Adrenal gland (tissue), 9 donors: ENCODE measurements at regions not wholly inside any gene's neighbourhood (a gene's known extent, or its start where the extent isn't known, plus 50 kb on each side); places are given as distances from the start of the nearest gene placed in this dataset.

Source experiments
- DNase-seq, 7 donors: peaks; one replicate each; pipeline ENCODE4 v3.0.0-alpha.2; 2019 to 2020
- H3K27ac ChIP-seq, 5 donors: fragments of 200-600 bp; sonication (generic) in 4 of 5; 1 replicate in 3 of 5; 2 replicates in 2 of 5; pipeline versions ENCODE4 v1.5.1 to v1.8.0; 2016 to 2020; ENCODE audit warnings: mild to moderate bottlenecking in 1 of 5
- H3K27me3 ChIP-seq: fragments of 200-600 bp; 2 replicates; pipeline ENCODE4 v1.8.0; 2021
- H3K36me3 ChIP-seq, 2 donors: fragments of 200-600 bp; replicated peaks in 1 of 2; 1 replicate in 1 of 2; 2 replicates in 1 of 2; pipeline versions ENCODE4 v1.5.1 to v1.8.0; 2018 to 2022
- H3K4me1 ChIP-seq, 2 donors: fragments of 200-600 bp; replicated peaks in 1 of 2; 1 replicate in 1 of 2; 2 replicates in 1 of 2; pipeline versions ENCODE4 v1.5.1 to v1.8.0; 2018 to 2021
- H3K4me3 ChIP-seq, 4 donors: fragments of 200-600 bp; sonication (generic) in 3 of 4; one replicate each; pipeline ENCODE4 v1.5.1; 2016 to 2018
- H3K9me3 ChIP-seq, 3 donors: fragments of 200-600 bp; sonication (generic) in 1 of 3; replicated peaks in 1 of 3; 1 replicate in 2 of 3; 2 replicates in 1 of 3; pipeline versions ENCODE4 v1.5.1 to v1.8.0; 2016 to 2021
- CTCF ChIP-seq, 6 experiments: fragments of 450-650 bp in 4 of 6; fragments of 200-600 bp in 2 of 6; sonication (generic) in 1 of 6; IDR thresholded peaks; 1 replicate in 5 of 6; 2 replicates in 1 of 6; pipeline versions ENCODE4 v1.5.1 to v1.8.0; 2016 to 2021; ENCODE audit warnings: antibody characterized with exemption in 6 of 6, mild to moderate bottlenecking in 2 of 6, moderate library complexity in 1 of 6
- POLR2A ChIP-seq, 2 donors: fragments of 450-650 bp; IDR thresholded peaks; one replicate each; pipeline ENCODE4 v1.6.1; 2017; ENCODE audit warnings: antibody characterized with exemption in 2 of 2, mild to moderate bottlenecking in 2 of 2, moderate library complexity in 1 of 2
- WGBS, 4 donors: extraction: QIAGEN DNeasy Blood & Tissue Kit in 2 of 4; methylation state at CpG; one replicate each; pipeline versions ENCODE4 v1.1.5 to v1.1.7; 2013 to 2017; 5-methylcytosine and 5-hydroxymethylcytosine counted together
- intact Hi-C, 2 donors: fragments of 100-400 bp; cut with DNase I; formaldehyde crosslinking; loops; one replicate each; pipeline versions ENCODE4 v1.14.1 to v1.15.0; 2022 to 2023
- donor health status: healthy with polysubstance abuse.
- donor health status: Bipolar disorder and iron deficiency.
- donor health status: DM: yes; HTN: yes; CAD: no.
- donor health status: DM: no; HTN: no; CAD: no.
- donor health status: DM: no; HTN: no; CAD: no.

DNA sequence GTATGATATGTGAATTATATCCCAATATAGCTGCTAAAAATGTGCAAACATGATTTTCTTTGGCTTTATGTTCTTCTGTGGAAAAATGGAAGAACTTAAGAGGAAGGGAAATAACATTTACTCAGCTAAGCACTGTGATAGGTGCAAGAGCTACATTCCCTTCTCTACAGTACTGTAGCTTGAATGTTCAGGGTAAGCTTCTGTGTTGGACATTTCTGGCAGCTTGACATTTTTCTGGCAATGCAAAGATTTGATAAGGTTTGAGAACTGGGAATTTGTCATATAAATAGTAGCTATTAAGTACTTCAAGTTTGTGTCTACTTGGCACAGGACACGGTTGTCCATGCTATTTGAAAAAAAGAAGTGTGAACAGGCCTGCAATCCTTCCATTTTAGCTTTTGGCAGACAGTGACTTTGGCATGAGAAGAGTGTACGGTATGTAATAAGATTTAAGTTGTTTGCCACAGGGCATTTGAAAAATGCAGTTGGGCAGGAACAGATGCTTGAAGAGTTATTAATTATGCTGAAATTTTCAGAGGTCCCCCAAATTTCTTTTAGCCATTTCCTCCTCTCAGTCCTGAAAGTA is 77.6 kb downstream of the KIF4B start:
- H3K9me3 ChIP-seq = no peaks in the 10 kb centered on the region
- TF ChIP-seq POLR2A (IDR thresholded peaks at IDR 0.05) (no peak), CTCF (IDR thresholded peaks at IDR 0.05) (no peak)
- H3K27me3 ChIP-seq = no peaks in the 10 kb centered on the region
- 59 to 62% (median 61%) methylated on average over 2 of the region's 2 CpGs for WGBS, 4 donors
- no peaks in the 10 kb centered on the region for H3K36me3 ChIP-seq
- no peak overlapping the region for H3K27ac ChIP-seq
- intact Hi-C loops = no loop called here
- no peak for DNase-seq
- H3K4me1 ChIP-seq = no peaks in the 10 kb centered on the region
- H3K4me3 ChIP-seq = no peak overlapping the region

DNA sequence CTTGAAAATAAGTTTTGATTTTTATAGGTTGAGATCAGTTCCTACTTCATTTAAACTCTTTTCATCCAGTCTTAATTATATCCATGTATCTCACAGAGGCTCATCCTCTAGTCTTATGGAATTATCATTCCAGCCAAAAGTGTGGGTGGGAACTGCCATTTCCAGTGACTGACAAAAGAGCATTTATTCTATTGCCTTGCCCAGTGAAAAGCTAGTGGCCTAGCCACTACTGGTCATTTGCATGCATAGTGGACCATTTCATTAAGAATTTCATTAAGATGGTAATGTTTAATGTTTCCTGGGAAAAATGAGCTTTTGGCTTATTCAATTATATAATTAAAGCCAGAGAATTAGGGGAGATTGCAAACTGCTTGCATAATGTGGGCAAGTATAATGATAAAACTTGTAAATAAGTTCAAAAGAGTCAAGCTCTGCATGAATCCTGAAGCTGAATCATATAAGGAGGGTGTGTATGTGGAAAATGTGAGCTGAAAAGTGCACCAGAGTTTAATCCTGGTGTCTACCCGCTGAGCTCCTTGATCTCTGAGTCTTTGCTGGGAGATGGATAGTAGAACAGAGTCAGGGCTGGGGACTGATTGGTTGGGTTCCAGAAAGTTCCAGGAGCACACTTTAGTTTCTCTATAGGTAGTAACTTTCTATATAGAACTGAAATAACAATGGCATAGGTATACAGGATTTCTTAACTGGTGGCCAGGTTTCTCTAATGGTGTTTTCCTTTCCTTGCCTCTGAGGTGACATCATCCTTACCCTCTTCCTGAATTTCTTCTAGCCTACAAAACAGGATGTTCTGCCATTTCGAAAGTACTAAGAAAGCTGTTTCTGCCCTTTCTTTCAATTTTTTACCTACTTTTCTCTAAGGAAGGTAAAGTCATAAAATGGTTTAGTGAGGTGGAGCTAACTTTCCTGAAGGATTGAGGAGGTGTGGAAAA is 78.5 kb downstream of the KIF4B start:
- DNase-seq = no peak
- Histone ChIP-seq H3K4me1 (no peaks in the 10 kb centered on the region), H3K9me3 (no peaks in the 10 kb centered on the region), H3K27me3 (no peaks in the 10 kb centered on the region), H3K4me3 (no peak overlapping the region), H3K36me3 (no peaks in the 10 kb centered on the region), H3K27ac (no peak overlapping the region)
- intact Hi-C loops = no loop called here
- TF ChIP-seq POLR2A (IDR thresholded peaks at IDR 0.05) (no peak), CTCF (IDR thresholded peaks at IDR 0.05) (no peak)
- 71 to 81% (median 75%) methylated on average over 2 of the region's 2 CpGs for WGBS, 4 donors

DNA sequence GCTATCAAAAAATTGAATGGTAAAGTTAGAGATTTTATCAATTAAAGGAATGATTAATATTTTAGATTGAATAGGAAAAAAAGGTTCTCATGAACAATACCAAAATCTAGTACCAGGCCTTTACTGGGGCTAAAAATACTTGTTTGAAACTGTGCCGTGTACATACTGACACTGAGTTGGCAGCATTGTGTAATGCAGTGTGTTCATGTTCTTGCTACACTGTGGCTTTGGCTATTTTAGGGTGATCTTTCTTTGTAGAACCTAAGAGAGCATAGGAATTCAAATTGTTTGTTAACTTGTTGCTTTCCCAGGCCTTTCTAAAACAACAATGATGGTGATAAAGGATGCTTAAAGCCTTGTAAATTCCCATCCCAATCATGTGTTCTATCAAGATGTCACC is 80.9 kb downstream of the KIF4B start:
- DNase-seq = no peak
- H3K4me1 ChIP-seq = no peaks in the 10 kb centered on the region
- no peak overlapping the region for H3K27ac ChIP-seq
- intact Hi-C loops = no loop called here
- H3K4me3 ChIP-seq = no peak overlapping the region
- 76 to 94% (median 88%) methylated on average over 1 of the region's 1 CpG for WGBS, 4 donors
- no peaks in the 10 kb centered on the region for H3K27me3 ChIP-seq
- no peaks in the 10 kb centered on the region for H3K36me3 ChIP-seq
- no peak for TF ChIP-seq CTCF (IDR thresholded peaks at IDR 0.05)
- no peak for TF ChIP-seq POLR2A (IDR thresholded peaks at IDR 0.05)
- H3K9me3 ChIP-seq = no peaks in the 10 kb centered on the region

GRCh38 chr5:155097995-155098394 is 84.4 kb downstream of the KIF4B start:
- no peak for DNase-seq
- Histone ChIP-seq H3K27ac (no peak overlapping the region), H3K4me1 (no peaks in the 10 kb centered on the region), H3K36me3 (no peaks in the 10 kb centered on the region), H3K9me3 (no peaks in the 10 kb centered on the region), H3K27me3 (no peaks in the 10 kb centered on the region), H3K4me3 (no peak overlapping the region)
- intact Hi-C loops = no loop called here
- TF ChIP-seq POLR2A (IDR thresholded peaks at IDR 0.05) (no peak), CTCF (IDR thresholded peaks at IDR 0.05) (no peak)
- WGBS, 4 donors = 55 to 84% (median 74%) methylated on average over 2 of the region's 2 CpGs
